Left cardiac atrium (tissue), 4 donors: ENCODE measurements at regions not wholly inside any gene's neighbourhood (a gene's known extent, or its start where the extent isn't known, plus 50 kb on each side); places are given as distances from the start of the nearest gene placed in this dataset.

Source experiments
- ATAC-seq, 2 donors: fragments of 200-7000 bp; cut with Tn5 transposase; one replicate each; pipeline ENCODE4 v1.9.1; 2020; ENCODE audit warnings: mild to moderate bottlenecking in 2 of 2, moderate library complexity in 2 of 2
- DNase-seq: peaks from one replicate; pipeline ENCODE4 v3.0.0-alpha.2; 2020
- intact Hi-C, 2 donors: fragments of 100-400 bp; cut with DNase I; formaldehyde crosslinking; loops; one replicate each; pipeline versions ENCODE4 v1.14.1 to v1.15.1; 2022 to 2023
- donor health status: DM: no; HTN: yes; CAD: no.
- donor health status: DM: no; HTN: yes; CAD: no; lungs with severe emphysema.
- donor health status: DM: yes; HTN: yes; CAD: no.
- donor health status: Dilated cardiomyopathy.

DNA sequence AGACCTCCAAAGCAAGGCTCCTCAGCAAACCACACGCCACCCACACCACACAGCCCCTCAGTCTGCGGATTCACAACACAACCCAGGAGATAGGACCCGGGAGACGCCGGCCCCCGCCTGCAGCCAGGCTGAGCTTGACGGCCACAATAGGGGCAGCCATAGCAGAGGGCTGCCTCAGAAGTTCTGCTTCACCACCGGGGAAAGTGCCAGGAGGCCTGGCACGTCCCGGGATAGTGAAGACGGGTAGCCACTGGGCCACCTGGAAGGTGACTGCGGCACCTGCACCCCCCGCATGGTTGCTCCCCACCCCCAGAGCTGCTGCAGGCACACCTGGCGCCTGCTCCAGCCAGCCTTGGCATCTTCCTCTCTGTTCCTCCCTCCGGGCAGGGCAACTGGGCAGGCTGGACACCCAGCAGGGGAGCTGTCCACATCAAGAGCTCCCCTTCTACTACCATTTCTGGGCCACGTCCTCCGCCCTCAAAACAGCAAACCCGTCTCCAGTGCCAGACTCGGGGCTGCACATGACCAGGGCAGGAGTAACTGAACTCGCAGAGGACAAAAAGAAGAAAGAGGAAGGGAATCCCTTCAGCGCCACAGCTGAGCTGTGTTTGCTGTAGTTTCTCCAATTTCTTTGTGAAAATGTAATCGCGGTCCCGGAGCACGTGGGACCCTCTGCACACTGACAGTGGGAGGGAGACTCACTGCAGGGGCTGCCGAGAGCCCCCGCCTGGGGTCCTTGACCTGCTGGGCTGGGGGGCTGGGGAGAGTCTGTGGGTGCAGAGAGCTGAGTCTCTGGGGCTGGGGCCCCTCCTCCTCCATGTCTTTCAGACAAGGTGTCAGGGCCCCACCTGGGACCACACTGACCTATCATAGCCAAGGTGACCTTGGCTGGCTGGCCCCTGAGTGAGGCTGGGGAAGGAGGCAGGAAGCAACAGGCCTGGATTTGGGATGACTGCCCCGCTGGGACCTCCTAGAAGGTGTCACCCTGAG lies 74.2 kb upstream of the C14orf180 start:
- no peak for DNase-seq
- ATAC-seq = no peak
- intact Hi-C loops = no loop called here

DNA sequence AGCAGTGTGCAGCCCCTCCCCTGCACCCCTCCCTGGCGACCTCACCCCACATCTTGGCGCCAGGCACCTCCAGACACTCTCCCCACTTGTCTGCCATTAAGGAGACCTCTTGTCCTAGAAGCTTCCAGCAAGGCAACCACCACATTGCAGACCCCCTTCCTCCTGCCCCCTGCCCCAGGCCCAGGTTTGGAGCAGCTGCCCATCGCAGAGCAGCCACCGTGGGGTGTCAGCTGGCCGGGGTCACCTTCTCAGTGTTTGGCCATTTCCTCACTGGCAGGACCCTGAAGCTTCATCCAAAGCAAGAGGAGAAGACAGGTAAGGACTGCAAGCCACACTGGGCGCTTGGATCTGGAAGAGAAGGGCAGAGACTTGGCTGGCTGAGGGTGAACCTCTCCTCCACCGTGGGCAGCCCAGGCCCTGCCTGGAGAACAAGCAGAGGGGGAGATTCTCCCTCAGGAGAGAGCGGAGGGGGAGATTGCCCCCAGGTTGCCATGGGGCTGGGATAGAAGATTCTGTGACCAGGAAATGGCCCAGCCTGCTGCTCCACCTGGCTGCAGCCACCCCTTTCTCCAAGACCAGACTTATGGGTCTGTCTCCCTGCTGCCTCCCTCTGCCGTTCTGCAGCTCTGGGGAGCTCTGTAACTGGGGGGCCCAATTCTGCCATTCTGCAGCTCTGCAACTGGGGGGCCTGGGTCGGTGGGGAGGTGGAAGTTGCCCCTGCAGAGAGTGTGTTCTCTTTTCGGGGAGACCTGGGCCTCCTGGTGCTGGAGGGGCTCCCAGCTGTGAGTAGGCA lies 72.9 kb upstream of the C14orf180 start:
- ATAC-seq (no peak), DNase-seq (no peak)
- intact Hi-C loops = no loop called here

DNA sequence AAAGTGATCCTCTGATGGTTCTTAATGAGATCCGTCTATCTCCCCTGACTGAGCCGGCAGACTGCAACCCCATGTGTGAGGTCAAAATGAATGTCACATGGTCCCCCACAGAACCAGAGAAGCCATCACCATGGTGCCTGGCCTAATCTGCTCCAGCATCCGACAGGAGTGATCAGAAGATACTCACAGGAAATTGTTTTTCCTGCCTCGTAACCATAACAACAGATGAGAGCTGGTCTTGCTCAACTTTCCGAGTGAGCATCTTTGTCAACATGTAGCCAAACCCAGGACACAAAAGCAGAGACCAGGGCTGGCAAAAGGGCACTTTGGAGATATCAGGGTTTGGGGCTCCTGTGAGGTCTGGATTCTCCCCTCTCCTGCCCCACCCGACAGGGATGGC lies 72.1 kb upstream of the C14orf180 start:
- intact Hi-C loops = no loop called here
- ATAC-seq = no peak
- DNase-seq = no peak

DNA sequence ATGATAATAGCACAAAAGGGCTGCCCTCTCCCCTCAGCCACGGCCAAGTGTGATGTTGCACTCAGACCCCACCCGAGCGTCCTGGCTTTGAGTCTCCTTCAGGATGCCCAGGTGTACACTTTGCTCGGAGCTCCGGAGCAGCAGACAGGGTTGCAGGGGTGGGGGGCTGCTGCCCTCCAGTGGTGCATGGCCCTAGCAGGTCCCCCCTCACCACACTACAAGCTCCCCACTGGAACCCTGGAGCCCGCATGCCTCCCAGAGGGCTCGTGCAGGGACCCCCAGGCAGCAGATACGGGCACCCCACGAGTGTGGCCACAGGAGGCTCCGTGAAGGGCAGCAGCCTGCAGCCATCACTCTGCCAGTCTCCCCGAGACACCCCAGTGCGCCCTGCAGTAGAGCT lies 69.9 kb upstream of the C14orf180 start:
- no peak for DNase-seq
- intact Hi-C loops = no loop called here
- no peak for ATAC-seq

DNA sequence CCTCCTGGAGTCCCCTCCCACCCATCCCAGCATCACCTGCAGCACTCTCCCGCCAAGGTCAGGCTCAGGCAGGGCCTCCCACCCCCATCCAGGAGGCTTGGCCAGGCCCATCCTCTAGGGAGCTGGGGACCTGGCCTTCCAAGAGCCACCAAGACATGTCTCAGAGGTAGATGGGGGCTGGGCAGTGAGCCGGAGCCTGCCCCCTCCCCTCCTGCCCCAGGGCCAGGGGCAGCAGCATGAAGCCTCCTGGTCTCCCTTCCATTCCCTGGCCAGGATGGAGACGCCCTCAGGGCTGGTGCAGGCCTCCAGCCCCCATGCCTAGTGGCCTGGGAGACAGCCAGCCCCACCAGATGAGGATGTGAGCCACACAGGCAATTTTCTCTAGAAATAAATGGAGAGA lies 69.3 kb upstream of the C14orf180 start:
- intact Hi-C loops = no loop called here
- ATAC-seq = no peak

DNA sequence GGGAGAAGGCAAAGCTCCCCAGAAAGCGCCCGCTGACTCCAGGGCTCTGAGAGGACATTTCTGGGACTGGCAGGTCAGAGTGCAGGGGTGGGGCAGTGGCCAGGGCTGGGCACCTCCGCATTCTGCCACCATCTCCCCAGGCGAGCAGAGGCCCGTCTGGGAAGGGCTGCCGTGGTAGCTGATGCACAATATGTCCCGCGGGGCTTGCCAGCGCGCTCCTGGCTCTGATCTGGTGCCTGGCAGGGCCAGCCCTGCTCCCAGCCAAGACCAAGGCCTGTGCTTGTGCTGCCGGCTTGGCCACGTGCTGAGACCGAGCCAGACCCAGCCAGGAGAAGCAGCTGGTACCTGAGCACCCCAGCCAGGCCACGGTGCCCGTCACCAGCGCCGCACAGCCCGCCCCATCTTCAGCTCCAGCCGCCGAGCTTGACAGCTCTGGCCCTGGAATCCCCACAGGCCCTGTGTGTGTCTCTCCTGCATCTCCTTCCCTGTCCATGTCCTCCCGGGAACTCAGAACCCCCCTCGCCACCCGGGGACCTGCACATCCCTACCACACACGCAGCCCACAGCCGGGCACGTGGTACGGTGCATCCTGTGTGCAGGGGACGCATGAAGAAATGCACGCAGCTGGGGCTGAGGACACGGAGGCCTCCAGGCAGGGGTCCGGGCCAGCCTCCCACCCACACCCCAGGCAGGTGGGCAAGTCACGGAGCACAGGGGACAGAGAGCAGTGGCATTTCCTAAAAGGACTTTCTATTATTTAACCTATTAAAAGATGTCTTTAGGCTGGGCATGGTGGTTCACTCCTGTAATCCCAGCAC lies 68.6 kb upstream of the C14orf180 start:
- intact Hi-C loops = no loop called here
- ATAC-seq (peak; percentile 56 to 86), DNase-seq (no peak)

More for the DNA sequence above, 69.3 kb upstream of the C14orf180 start:
- no peak for DNase-seq

DNA sequence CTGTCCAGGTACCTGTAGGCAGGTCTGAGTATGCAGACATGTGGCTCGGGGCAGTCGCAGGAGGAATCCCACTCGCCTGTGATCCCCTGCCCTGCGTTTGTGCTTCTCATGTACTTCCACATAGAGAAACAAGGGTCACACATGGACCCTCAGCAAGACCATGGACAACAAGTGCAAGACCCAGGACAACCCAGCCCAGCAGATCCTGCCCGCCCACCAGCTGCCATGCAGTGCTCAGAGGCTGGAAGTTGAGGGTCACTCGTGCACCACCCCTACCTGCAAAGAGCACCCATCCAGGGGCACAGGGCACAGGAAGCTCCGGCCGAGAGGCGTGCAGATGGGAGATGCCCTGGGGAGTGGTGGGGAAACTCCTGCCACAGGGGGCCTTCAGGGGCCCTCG lies 67.5 kb upstream of the C14orf180 start:
- ATAC-seq = no peak
- no peak for DNase-seq
- intact Hi-C loops = no loop called here

DNA sequence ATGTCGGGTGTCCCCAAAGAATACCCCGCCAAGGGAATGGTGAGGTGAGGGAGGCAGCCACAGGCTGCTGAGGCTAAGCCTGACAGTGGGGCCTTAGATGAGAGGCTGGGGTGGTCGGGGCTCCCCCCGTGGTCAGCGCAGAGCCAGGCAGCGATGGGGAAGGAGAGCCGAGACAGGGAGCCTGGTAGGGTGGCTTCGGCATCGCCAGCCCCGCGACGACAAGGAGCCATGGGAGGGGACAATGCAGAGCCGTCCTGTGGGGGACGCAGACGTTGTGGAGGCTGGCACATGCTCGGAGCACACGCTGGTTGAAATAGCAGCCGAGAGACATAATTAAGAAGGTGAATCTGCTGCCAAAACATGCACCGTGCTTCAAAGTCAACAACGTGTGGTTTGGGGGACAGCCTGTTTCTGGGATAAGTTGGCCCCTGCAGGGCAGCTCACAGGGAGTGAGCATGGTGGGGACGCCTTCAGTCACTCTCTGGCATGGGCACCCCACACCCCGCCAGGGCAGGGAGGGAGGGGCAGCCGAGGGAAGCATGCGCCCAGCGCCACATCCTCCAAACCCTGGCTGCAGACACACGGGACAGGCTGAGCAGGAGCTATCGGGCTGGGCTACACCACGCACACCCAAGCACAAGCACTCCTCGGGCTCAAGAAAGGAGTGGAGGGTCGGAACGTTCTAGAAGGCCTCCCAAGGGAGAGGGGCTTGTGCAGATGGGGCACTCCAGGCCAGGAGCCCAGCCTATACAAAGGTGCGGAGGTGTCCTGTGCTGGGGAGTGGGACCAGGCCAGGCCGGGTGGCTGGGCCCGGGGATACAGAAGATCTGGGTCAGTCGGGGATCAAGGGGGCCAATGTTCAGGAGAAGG lies 66.6 kb upstream of the C14orf180 start:
- DNase-seq (no peak), ATAC-seq (no peak)
- intact Hi-C loops = no loop called here

DNA sequence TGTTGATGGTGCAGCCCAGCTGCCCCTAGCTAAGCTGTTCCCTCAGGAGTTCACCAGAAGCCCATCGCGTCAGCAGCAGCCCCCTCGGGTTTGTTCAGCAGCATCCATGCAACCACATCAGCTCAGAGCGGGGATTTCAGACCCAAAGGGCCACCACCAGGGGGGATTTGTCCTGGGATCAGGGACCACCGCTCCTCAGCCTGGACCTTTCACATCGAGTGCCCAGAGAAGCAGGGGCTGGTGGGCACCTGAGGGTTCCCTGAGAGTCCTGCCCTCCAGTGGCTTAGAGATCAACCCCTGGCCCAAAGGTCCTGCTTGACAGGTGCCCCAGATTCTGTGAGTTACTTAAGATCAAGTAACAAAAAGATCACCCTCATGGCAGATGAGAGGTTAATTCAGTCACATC lies 65.9 kb upstream of the C14orf180 start:
- intact Hi-C loops = no loop called here
- DNase-seq (no peak), ATAC-seq (no peak)

DNA sequence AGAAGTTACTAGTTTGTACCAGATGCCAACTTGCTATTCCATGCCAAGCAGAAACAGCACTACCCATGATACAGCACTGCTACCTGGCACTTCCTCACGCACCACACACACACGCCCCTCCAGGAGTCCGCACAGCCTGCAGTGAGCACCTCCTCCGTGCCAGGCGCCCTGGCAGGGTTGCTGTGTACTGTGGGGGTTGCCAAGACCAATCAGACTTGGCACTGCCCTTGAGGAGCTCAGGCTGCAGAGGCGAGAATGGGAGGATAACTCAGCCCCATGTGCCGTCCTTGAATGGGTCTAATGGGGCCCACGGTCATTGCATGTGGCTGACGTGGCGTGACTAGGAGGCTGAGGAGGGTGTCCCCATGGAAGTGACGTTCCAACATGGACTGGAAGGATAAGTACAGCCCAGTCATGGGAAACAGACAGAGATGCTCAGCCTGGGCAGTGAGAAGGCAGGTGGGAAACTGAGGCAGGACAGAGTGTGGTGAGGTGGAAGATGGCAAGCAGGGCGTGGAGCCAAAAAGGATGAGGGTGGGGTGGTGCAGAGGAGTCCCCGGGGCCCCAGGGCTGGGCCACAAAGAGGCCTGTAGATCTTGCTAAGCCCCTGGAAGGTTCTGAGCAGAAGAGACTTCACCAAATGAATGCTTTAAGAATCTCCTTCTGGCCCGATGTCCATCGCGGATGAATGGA lies 65.3 kb upstream of the C14orf180 start:
- intact Hi-C loops = no loop called here
- no peak for DNase-seq
- peak in 1 of 2 donors; percentile 21 for ATAC-seq

DNA sequence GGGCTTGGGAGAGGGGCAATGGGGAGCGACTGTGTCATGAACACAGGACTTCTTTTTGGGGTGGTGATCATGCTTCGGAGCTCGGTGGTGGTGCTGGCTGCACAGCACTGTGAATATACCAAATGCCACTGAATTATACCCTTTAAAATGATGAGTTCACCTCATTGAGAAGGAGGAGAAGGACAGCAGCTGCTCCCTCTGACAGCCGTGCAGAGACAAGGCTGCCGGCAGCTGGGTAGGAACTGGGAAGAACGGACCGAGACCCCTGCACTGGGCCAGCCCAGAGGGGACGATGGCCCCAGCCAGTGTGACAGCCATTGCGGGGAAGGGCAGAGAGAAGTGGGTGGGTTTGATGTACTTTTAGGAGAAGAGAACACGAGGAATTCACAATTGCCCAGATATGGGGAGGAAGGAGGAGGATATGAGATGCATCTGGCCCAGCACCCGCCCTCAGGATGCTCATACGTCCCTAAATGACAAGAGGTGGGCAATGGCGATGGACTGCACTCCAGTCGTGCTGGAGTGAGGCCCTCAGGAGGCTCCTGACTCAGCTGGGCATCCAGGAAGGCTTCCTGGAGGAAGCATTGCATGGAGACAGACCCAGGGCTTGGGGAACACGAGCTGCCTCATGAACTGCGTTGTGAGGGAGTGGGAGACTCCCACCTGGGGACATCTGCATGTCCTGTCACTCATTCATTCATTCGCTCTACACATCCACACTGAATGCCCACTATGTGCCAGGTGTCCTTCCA lies 64.3 kb upstream of the C14orf180 start:
- DNase-seq = no peak
- no peak for ATAC-seq
- intact Hi-C loops = no loop called here

DNA sequence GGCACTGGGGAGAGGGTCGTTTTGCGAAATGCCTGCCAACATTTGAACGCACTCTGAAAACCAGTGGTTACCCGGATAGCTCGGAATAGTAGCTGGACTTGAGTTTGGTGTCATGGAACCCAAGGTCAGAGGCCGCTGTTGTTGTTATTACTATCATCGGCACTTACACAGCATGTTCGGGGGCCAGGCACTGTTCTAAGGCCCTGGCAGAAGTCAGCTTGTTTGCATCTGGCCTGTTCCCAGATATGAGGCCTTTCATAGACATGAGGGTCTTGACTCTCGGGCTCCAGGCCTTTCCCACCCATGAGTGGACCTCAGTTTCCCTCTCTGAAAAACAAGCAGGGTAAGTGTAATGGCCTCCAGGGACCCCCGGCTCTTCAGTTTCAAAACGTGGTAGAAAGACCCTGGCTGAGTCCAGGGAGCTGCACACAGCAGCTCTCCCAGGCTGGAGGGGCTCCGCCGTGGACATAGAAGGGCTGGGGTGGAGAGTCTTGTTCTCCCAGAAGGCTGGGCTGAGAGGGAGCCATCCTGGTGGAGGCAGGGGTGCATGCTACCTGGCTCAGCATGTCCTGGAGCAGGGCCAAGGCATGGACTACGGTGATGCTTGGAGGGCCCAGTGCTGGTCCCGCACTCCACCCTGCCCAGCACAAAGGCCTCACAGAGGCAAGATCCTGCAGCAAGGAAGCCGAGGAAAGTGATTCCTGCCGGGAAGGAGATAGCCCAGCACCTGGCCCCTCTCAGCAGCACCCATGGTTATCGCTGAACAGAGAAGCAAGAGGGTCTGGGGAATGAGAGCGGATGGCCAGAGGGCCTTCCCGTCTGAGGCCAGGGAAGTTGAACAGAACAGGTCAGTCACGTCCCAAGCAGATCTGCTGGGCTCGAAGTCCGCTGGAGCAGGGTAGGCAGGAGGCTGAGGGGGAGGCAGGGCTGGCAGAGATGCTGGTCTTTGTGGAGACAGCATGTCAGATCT lies 63.5 kb upstream of the C14orf180 start:
- intact Hi-C loops = no loop called here
- no peak for ATAC-seq
- no peak for DNase-seq

DNA sequence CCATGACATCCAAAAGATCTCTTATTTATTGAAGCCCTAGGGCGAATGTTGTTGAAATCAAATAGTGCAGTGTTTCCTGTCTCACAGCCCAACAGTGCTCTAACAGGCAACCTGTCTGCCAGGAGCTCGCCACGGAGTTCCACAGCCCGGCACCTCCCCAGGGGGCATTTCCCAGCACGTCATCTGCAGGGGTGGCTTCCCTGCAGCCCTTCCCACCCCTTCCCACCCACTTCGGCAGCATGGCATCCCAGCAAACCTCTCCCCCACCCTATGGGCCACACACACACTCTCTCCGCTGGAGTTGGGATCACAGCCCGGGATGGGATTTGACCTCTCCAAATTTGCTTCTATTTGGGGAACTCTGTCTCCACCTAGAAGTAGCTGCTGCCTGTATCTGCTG lies 62.7 kb upstream of the C14orf180 start:
- DNase-seq = no peak
- ATAC-seq = no peak
- intact Hi-C loops = no loop called here

DNA sequence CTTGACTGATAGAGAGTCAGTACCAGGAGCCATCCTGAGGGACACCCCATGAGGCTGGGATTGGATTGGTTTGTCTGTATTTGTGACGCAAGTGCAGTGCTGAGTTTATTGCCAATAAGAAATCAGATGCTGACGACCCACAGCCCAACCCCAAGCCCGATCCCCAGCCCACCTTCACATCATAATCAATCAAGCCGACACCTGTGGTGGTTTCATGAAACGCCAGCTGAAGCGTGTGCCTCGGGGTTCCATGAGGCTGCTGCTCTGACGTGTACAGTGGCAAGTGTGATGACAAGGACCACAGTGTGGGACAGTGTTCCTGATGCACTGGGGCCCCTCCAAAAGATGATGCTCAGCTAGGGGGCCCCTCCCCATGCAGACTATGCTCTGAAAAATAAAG lies 62.1 kb upstream of the C14orf180 start:
- no peak for ATAC-seq

DNA sequence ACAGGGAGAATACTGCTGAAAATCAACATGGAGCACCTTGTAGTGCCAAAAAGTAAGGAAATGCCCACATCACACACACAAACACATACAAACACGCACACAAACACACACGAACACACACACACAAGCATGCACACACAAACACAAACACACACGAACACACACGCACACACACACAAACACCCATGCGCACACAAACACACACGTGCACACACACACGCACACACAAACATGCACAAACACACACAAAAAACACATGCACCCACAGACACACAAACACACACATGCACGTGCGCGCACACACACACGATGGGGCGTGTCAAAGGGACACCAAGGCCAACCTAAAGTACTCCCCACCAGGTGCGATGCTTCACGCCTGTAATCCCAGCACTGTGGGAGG lies 61.7 kb upstream of the C14orf180 start:
- DNase-seq (no peak), ATAC-seq (no peak)
- intact Hi-C loops = no loop called here

More for the DNA sequence above, 62.1 kb upstream of the C14orf180 start:
- intact Hi-C loops = no loop called here
- DNase-seq = no peak

DNA sequence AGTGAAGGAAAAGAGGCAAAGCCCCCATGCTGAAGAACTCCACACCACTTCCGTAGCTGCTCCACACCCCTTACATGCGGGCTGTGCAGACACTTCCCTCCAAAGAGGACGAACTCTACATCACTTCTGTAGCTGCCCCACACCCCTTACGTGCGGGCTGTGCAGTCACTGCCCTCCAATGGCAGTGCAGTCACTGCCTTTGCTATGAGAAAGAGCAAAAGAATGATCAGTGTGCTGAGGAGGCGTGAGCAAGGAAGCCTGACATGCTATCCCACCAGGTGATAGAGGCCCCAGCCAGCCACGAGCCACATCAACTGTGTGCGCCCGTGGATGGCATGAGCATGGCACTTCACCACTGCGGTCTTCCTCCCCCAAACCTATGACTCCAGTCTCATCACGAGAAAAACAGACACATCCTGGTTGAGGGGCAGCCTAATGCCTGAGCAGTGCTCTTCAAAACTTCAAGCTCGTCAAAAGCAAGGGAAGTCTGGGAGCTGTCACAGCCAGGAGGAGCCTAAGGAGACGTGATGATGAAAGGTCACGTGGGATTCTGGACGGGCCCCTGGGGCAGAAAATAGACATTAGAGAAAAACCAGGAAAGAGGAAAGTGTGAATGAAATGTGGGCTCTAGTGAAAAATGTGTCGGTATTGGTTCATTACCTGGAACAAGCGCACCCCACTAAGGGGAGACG lies 60.8 kb upstream of the C14orf180 start:
- intact Hi-C loops = no loop called here
- no peak for ATAC-seq
- no peak for DNase-seq
